K562 (cell line): ENCODE measurements at regions not wholly inside any gene's neighbourhood (a gene's known extent, or its start where the extent isn't known, plus 50 kb on each side); places are given as distances from the start of the nearest gene placed in this dataset.

ENCODE experiments used
- CLOCK ChIP-seq: fragments of 250-450 bp; sonication (Bioruptor Pico); IDR thresholded peaks from 2 replicates; pipeline ENCODE4 v1.4.0; 2020; ENCODE audit warnings: mild to moderate bottlenecking, moderate library complexity, borderline replicate concordance
- ZNF318 ChIP-seq, 2 experiments: fragments of 450-650 bp; IDR thresholded peaks; 2 replicates each; pipeline ENCODE4 v1.6.1; 2016; ENCODE audit warnings: mild to moderate bottlenecking in 2 of 2, borderline replicate concordance in 1 of 2, low read depth in 1 of 2, moderate library complexity in 1 of 2

GRCh38 chr17:13158494-13159240 lies 140.8 kb upstream of the ELAC2 start (continued):
- TF ChIP-seq ZNF318 (IDR thresholded peaks at IDR 0.05; ENCODE audit: borderline replicate concordance in 1 of 2, low read depth in 1 of 2), result no peak
- TF ChIP-seq CLOCK, result no peak
